ENCODE measurements at regions not wholly inside any gene's neighbourhood (a gene's known extent, or its start where the extent isn't known, plus 50 kb on each side); places are given as distances from the start of the nearest gene placed in this dataset.

DNA sequence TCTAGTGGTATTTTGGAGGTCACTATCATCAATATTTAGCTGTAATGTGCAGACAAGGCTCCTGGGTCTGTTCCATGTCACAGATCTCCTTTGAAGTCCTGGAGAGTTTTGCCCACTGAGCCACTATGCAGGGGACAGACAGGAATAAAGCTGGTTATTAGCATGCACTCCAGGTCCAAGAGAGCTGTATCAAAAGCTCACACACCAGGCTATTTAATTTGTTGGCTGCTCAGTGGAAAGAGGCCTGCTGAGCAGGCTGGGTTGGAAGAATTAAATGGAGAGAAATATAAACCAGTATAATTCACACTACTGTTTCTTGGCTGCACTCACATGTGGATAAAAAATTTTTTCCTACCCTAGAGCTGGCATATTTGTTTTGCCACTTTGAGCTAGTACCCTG lies 113.8 kb upstream of the TAF11L2 start:
- TF ChIP-seq, protein P1, sequence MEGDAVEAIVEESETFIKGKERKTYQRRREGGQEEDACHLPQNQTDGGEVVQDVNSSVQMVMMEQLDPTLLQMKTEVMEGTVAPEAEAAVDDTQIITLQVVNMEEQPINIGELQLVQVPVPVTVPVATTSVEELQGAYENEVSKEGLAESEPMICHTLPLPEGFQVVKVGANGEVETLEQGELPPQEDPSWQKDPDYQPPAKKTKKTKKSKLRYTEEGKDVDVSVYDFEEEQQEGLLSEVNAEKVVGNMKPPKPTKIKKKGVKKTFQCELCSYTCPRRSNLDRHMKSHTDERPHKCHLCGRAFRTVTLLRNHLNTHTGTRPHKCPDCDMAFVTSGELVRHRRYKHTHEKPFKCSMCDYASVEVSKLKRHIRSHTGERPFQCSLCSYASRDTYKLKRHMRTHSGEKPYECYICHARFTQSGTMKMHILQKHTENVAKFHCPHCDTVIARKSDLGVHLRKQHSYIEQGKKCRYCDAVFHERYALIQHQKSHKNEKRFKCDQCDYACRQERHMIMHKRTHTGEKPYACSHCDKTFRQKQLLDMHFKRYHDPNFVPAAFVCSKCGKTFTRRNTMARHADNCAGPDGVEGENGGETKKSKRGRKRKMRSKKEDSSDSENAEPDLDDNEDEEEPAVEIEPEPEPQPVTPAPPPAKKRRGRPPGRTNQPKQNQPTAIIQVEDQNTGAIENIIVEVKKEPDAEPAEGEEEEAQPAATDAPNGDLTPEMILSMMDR (IDR thresholded peaks at IDR 0.05) = no peak
- TF ChIP-seq ZFX (IDR thresholded peaks at IDR 0.05; ENCODE audit: borderline replicate concordance) = no peak
